ENCODE measurements at regions not wholly inside any gene's neighbourhood (a gene's known extent, or its start where the extent isn't known, plus 50 kb on each side); places are given as distances from the start of the nearest gene placed in this dataset.

DNA sequence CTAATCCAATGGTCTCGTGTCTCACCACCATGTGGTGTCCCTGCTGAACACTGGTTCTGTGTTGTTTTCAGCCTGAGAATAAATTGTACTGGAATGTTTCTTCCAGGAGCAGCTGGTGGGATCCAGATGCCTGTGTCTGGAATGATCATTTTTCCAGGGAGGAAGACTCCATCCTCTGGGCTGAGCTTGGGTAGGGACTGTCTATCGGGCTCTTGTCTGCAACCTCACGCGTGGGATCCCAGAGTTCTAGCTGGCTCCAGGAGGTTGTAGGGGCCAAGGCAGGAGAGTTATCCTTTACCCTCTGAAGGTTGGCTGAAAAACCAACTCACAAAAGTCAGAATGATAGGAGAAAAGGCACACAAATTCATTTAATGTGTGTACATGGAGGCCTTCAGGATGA lies 144.1 kb upstream of the B3GAT1 start:
- TF ChIP-seq BACH2 (CRISPR knock-in tag; IDR thresholded peaks at IDR 0.05; ENCODE audit: borderline replicate concordance), result no peak
- no peak for TF ChIP-seq TOX (CRISPR knock-in tag; IDR thresholded peaks at IDR 0.05; ENCODE audit: borderline replicate concordance)
- no peak for TF ChIP-seq GLIS3 (CRISPR knock-in tag; IDR thresholded peaks at IDR 0.05)
- no peak for TF ChIP-seq ZFP3 (CRISPR knock-in tag; IDR thresholded peaks at IDR 0.05)
- TF ChIP-seq, protein P1, sequence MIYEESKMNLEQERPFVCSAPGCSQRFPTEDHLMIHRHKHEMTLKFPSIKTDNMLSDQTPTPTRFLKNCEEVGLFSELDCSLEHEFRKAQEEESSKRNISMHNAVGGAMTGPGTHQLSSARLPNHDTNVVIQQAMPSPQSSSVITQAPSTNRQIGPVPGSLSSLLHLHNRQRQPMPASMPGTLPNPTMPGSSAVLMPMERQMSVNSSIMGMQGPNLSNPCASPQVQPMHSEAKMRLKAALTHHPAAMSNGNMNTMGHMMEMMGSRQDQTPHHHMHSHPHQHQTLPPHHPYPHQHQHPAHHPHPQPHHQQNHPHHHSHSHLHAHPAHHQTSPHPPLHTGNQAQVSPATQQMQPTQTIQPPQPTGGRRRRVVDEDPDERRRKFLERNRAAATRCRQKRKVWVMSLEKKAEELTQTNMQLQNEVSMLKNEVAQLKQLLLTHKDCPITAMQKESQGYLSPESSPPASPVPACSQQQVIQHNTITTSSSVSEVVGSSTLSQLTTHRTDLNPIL (CRISPR knock-in tag; IDR thresholded peaks at IDR 0.05; ENCODE audit: low read depth), result no peak
- no peak for TF ChIP-seq ZNF70 (CRISPR knock-in tag; IDR thresholded peaks at IDR 0.05)
- no peak for TF ChIP-seq ARNTL (CRISPR knock-in tag; IDR thresholded peaks at IDR 0.05; ENCODE audit: borderline replicate concordance, low read depth)
- TF ChIP-seq ISL1 (CRISPR knock-in tag; IDR thresholded peaks at IDR 0.05), result no peak
- TF ChIP-seq ZC3H10 (CRISPR knock-in tag; IDR thresholded peaks at IDR 0.05), result no peak
- TF ChIP-seq, protein P2, sequence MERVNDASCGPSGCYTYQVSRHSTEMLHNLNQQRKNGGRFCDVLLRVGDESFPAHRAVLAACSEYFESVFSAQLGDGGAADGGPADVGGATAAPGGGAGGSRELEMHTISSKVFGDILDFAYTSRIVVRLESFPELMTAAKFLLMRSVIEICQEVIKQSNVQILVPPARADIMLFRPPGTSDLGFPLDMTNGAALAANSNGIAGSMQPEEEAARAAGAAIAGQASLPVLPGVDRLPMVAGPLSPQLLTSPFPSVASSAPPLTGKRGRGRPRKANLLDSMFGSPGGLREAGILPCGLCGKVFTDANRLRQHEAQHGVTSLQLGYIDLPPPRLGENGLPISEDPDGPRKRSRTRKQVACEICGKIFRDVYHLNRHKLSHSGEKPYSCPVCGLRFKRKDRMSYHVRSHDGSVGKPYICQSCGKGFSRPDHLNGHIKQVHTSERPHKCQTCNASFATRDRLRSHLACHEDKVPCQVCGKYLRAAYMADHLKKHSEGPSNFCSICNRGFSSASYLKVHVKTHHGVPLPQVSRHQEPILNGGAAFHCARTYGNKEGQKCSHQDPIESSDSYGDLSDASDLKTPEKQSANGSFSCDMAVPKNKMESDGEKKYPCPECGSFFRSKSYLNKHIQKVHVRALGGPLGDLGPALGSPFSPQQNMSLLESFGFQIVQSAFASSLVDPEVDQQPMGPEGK (CRISPR knock-in tag; IDR thresholded peaks at IDR 0.05; ENCODE audit: borderline replicate concordance), result no peak
- TF ChIP-seq, protein P3, sequence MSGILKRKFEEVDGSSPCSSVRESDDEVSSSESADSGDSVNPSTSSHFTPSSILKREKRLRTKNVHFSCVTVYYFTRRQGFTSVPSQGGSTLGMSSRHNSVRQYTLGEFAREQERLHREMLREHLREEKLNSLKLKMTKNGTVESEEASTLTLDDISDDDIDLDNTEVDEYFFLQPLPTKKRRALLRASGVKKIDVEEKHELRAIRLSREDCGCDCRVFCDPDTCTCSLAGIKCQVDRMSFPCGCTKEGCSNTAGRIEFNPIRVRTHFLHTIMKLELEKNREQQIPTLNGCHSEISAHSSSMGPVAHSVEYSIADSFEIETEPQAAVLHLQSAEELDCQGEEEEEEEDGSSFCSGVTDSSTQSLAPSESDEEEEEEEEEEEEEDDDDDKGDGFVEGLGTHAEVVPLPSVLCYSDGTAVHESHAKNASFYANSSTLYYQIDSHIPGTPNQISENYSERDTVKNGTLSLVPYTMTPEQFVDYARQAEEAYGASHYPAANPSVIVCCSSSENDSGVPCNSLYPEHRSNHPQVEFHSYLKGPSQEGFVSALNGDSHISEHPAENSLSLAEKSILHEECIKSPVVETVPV (CRISPR knock-in tag; IDR thresholded peaks at IDR 0.05), result no peak
